ENCODE measurements at regions not wholly inside any gene's neighbourhood (a gene's known extent, or its start where the extent isn't known, plus 50 kb on each side); places are given as distances from the start of the nearest gene placed in this dataset.

- Histone ChIP-seq H3K79me2 (ENCODE audit: insufficient read depth, low read length) (no peaks in the 10 kb centered on the region), H3K36me3 (replicated peaks in 1 of 2; ENCODE audit: control insufficient read depth in 1 of 2, insufficient read depth in 2 of 2, low read length in 2 of 2) (no peaks in the 10 kb centered on the region), H4K20me1 (ENCODE audit: insufficient read depth, low read length) (no peaks in the 10 kb centered on the region), H3K9ac (ENCODE audit: insufficient read depth, low read length, poor library complexity, severe bottlenecking) (no peak overlapping the region), H3K4me1 (ENCODE audit: control insufficient read depth in 1 of 2, insufficient read depth in 2 of 2, low read length in 2 of 2) (peaks cover 22 to 24% of the 10 kb centered on the region in 2 donors), H3K4me3 (replicated peaks in 1 of 3; ENCODE audit: low read depth in 2 of 3, low read length in 3 of 3) (no peak overlapping the region), H2AFZ (ENCODE audit: insufficient read depth, low read depth, low read length, poor library complexity, severe bottlenecking) (no peak overlapping the region), H3K4me2 (replicated peaks; ENCODE audit: extremely low read depth, low read length, poor library complexity, severe bottlenecking) (no peak overlapping the region), H3K27ac (ENCODE audit: low read depth in 1 of 2, low read length in 2 of 2) (peak overlapping the region; percentile 42 to 54), H3K9me3 (replicated peaks in 1 of 2; ENCODE audit: control insufficient read depth in 1 of 2, insufficient read depth in 1 of 2, low read length in 2 of 2) (no peaks in the 10 kb centered on the region), H3K27me3 (ENCODE audit: control insufficient read depth in 2 of 2, insufficient read depth in 2 of 2, low read length in 2 of 2) (no peaks in the 10 kb centered on the region)
- Mint-ChIP-seq H3K4me1 (peaks cover 28% of the 10 kb centered on the region), H3K27me3 (ENCODE audit: low read depth in 3 of 3) (peaks cover 0 to 6% (median 0%) of the 10 kb centered on the region in 3 donors), H3K9me3 (peaks cover 0 to 1% (median 0%) of the 10 kb centered on the region in 7 donors), H3K4me3 (no peak overlapping the region), H3K36me3 (no peaks in the 10 kb centered on the region), H3K27ac (peak overlapping the region; percentile 78 to 89 (median 84))
- peak; percentile 63 to 98 (median 86) for DNase-seq
- intact Hi-C loops (cut with micrococcal nuclease): loop anchor here (5.0 to 10.0 kb wide), 3 partner anchors 61 to 119 kb away; partner anchors contain the start of gene CCND2 (in 1 of the 2)
- TF ChIP-seq CTCF (IDR thresholded peaks at IDR 0.05): no peak
- 0% methylated on average over 2 of the region's 3 CpGs for WGBS (ENCODE audit: insufficient coverage)
Measured at GRCh38 chr12:4153343-4153892, 120.1 kb upstream of the CCND2 start.

- Mint-ChIP-seq H3K9me3 (peaks cover 0 to 1% (median 0%) of the 10 kb centered on the region in 7 donors), H3K4me3 (no peak overlapping the region), H3K4me1 (peaks cover 39% of the 10 kb centered on the region), H3K27me3 (ENCODE audit: low read depth in 3 of 3) (peaks cover 0 to 9% (median 0%) of the 10 kb centered on the region in 3 donors), H3K36me3 (no peaks in the 10 kb centered on the region), H3K27ac (peak overlapping the region in 4 of 7 donors; percentile 20 to 84 (median 83))
- Histone ChIP-seq H3K27me3 (ENCODE audit: control insufficient read depth in 2 of 2, insufficient read depth in 2 of 2, low read length in 2 of 2) (no peaks in the 10 kb centered on the region), H3K4me2 (replicated peaks; ENCODE audit: extremely low read depth, low read length, poor library complexity, severe bottlenecking) (no peak overlapping the region), H4K20me1 (ENCODE audit: insufficient read depth, low read length) (no peaks in the 10 kb centered on the region), H3K9ac (ENCODE audit: insufficient read depth, low read length, poor library complexity, severe bottlenecking) (no peak overlapping the region), H3K4me3 (replicated peaks in 1 of 3; ENCODE audit: low read depth in 2 of 3, low read length in 3 of 3) (no peak overlapping the region), H3K9me3 (replicated peaks in 1 of 2; ENCODE audit: control insufficient read depth in 1 of 2, insufficient read depth in 1 of 2, low read length in 2 of 2) (no peaks in the 10 kb centered on the region), H3K79me2 (ENCODE audit: insufficient read depth, low read length) (no peaks in the 10 kb centered on the region), H2AFZ (ENCODE audit: insufficient read depth, low read depth, low read length, poor library complexity, severe bottlenecking) (no peak overlapping the region), H3K36me3 (replicated peaks in 1 of 2; ENCODE audit: control insufficient read depth in 1 of 2, insufficient read depth in 2 of 2, low read length in 2 of 2) (no peaks in the 10 kb centered on the region), H3K4me1 (ENCODE audit: control insufficient read depth in 1 of 2, insufficient read depth in 2 of 2, low read length in 2 of 2) (peaks cover 34 to 35% of the 10 kb centered on the region in 2 donors), H3K27ac (ENCODE audit: low read depth in 1 of 2, low read length in 2 of 2) (no peak overlapping the region)
- intact Hi-C loops (cut with micrococcal nuclease): loop anchor here (5.0 to 10.0 kb wide), 3 partner anchors 63 to 120 kb away; partner anchors contain the start of gene CCND2 (in 1 of the 2)
- WGBS (ENCODE audit: insufficient coverage): 87% methylated on average over 3 of the region's 7 CpGs
- TF ChIP-seq CTCF (IDR thresholded peaks at IDR 0.05): no peak
- DNase-seq: no peak
Measured at GRCh38 chr12:4152145-4152795, 121.3 kb upstream of the CCND2 start.
